ENCODE measurements at regions not wholly inside any gene's neighbourhood (a gene's known extent, or its start where the extent isn't known, plus 50 kb on each side); places are given as distances from the start of the nearest gene placed in this dataset.

- no peaks in the 10 kb centered on the region for H3K36me3 ChIP-seq (ENCODE audit: control insufficient read depth, insufficient read depth, low read length)
- no peaks in the 10 kb centered on the region for H3K27me3 ChIP-seq (ENCODE audit: control insufficient read depth, insufficient read depth, low read length)
- no peak for TF ChIP-seq CTCF (IDR thresholded peaks at IDR 0.05; ENCODE audit: insufficient read depth, low read length, severe bottlenecking)
- FAIRE-seq (no peak), DNase-seq (ENCODE audit: low read depth) (no peak)
- H3K4me3 ChIP-seq (ENCODE audit: low read depth, low read length), result no peak overlapping the region
Observed at GRCh38 chr15:91632176-91632575, 221.3 kb upstream of the SLCO3A1 start.

GRCh38 chr15:91632981-91633380 lies 220.5 kb upstream of the SLCO3A1 start:
- Histone ChIP-seq H3K36me3 (ENCODE audit: control insufficient read depth, insufficient read depth, low read length) (no peaks in the 10 kb centered on the region), H3K27me3 (ENCODE audit: control insufficient read depth, insufficient read depth, low read length) (no peaks in the 10 kb centered on the region), H3K4me3 (ENCODE audit: low read depth, low read length) (no peak overlapping the region)
- no peak for FAIRE-seq
- no peak for TF ChIP-seq CTCF (IDR thresholded peaks at IDR 0.05; ENCODE audit: insufficient read depth, low read length, severe bottlenecking)
- no peak for DNase-seq (ENCODE audit: low read depth)

DNA sequence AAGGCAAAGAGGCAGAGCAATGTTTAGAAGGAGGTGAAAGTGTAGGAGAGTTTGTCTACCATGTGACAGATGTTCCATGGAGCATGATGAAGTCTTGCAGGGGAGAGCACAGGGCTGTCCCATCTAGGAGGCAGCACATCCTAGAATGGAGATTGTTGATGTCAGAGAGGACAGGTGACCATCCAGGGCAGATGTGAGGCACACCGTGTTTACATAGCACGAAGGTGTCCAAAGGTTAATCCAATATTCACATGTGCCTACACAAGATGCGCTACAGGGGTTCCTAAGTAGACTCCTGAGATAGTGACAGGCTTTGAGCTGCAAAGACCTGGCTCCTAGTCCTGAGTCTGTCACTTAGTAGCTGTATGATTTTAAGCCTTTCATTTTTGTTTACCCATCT lies 219.3 kb upstream of the SLCO3A1 start:
- FAIRE-seq (no peak), DNase-seq (ENCODE audit: low read depth) (no peak)
- no peak for TF ChIP-seq CTCF (IDR thresholded peaks at IDR 0.05; ENCODE audit: insufficient read depth, low read length, severe bottlenecking)
- Histone ChIP-seq H3K4me3 (ENCODE audit: low read depth, low read length) (no peak overlapping the region), H3K27me3 (ENCODE audit: control insufficient read depth, insufficient read depth, low read length) (no peaks in the 10 kb centered on the region), H3K36me3 (ENCODE audit: control insufficient read depth, insufficient read depth, low read length) (no peaks in the 10 kb centered on the region)

- Histone ChIP-seq H3K36me3 (ENCODE audit: control insufficient read depth, insufficient read depth, low read length) (no peaks in the 10 kb centered on the region), H3K4me3 (ENCODE audit: low read depth, low read length) (no peak overlapping the region), H3K27me3 (ENCODE audit: control insufficient read depth, insufficient read depth, low read length) (no peaks in the 10 kb centered on the region)
- FAIRE-seq (no peak), DNase-seq (ENCODE audit: low read depth) (no peak)
- no peak for TF ChIP-seq CTCF (IDR thresholded peaks at IDR 0.05; ENCODE audit: insufficient read depth, low read length, severe bottlenecking)
Observed at GRCh38 chr15:91635080-91635479, 218.4 kb upstream of the SLCO3A1 start.

GRCh38 chr15:91635641-91636040 lies 217.9 kb upstream of the SLCO3A1 start:
- Histone ChIP-seq H3K4me3 (ENCODE audit: low read depth, low read length) (no peak overlapping the region), H3K36me3 (ENCODE audit: control insufficient read depth, insufficient read depth, low read length) (no peaks in the 10 kb centered on the region), H3K27me3 (ENCODE audit: control insufficient read depth, insufficient read depth, low read length) (no peaks in the 10 kb centered on the region)
- no peak for TF ChIP-seq CTCF (IDR thresholded peaks at IDR 0.05; ENCODE audit: insufficient read depth, low read length, severe bottlenecking)
- DNase-seq (ENCODE audit: low read depth) (no peak), FAIRE-seq (no peak)

GRCh38 chr15:91649016-91649415 lies 204.5 kb upstream of the SLCO3A1 start:
- DNase-seq (ENCODE audit: low read depth) (no peak), FAIRE-seq (no peak)
- no peaks in the 10 kb centered on the region for H3K27me3 ChIP-seq (ENCODE audit: control insufficient read depth, insufficient read depth, low read length)
- no peak for TF ChIP-seq CTCF (IDR thresholded peaks at IDR 0.05; ENCODE audit: insufficient read depth, low read length, severe bottlenecking)
- no peak overlapping the region for H3K4me3 ChIP-seq (ENCODE audit: low read depth, low read length)
- no peaks in the 10 kb centered on the region for H3K36me3 ChIP-seq (ENCODE audit: control insufficient read depth, insufficient read depth, low read length)
